OCI-LY3 (cell line): ENCODE measurements at regions not wholly inside any gene's neighbourhood (a gene's known extent, or its start where the extent isn't known, plus 50 kb on each side); places are given as distances from the start of the nearest gene placed in this dataset.

Source experiments
- H2AFZ ChIP-seq: fragments of 200-600, 300-600 bp; shearing (Covaris generic); 2 replicates; pipeline ENCODE4 v1.6.0; 2014; ENCODE audit warnings: antibody characterized with exemption, low read depth, low read length
- H3K27ac ChIP-seq: fragments of 200-600, 300-600 bp; sonication (generic); 2 replicates; pipeline ENCODE4 v1.5.1; 2014; ENCODE audit warnings: mild to moderate bottlenecking, low read length, moderate library complexity, mixed read lengths
- H3K27me3 ChIP-seq: fragments of 200-600, 300-600 bp; sonication (generic); 2 replicates; pipeline ENCODE4 v1.6.1; 2014; ENCODE audit warnings: low read depth, low read length, mixed read lengths
- H3K36me3 ChIP-seq: fragments of 200-600, 300-600 bp; sonication (generic); replicated peaks from 2 replicates; pipeline ENCODE3; 2014; ENCODE audit warnings: low read depth, low read length, mixed read lengths
- H3K4me1 ChIP-seq: fragments of 300-600, 200-600 bp; sonication (generic); 2 replicates; pipeline ENCODE4 v1.6.1; 2014; ENCODE audit warnings: low read length, mixed read lengths
- H3K4me2 ChIP-seq: fragments of 200-600, 300-600 bp; sonication (generic); 2 replicates; pipeline ENCODE4 v1.6.1; 2014; ENCODE audit warnings: low read length, mixed read lengths
- H3K4me3 ChIP-seq: fragments of 300-600, 200-600 bp; sonication (generic); 2 replicates; pipeline ENCODE4 v1.5.1; 2014; ENCODE audit warnings: antibody characterized with exemption, mild to moderate bottlenecking, low read length, moderate library complexity
- H3K79me2 ChIP-seq: fragments of 300-600, 200-600 bp; shearing (Covaris generic); 2 replicates; pipeline ENCODE4 v1.6.1; 2014; ENCODE audit warnings: mild to moderate bottlenecking, low read length, mixed read lengths
- H3K9ac ChIP-seq: fragments of 300-600, 200-600 bp; shearing (Covaris generic); 2 replicates; pipeline ENCODE4 v1.6.0; 2014; ENCODE audit warnings: mild to moderate bottlenecking, low read length, moderate library complexity
- H3K9me3 ChIP-seq: fragments of 200-600, 300-600 bp; shearing (Covaris generic); 2 replicates; pipeline ENCODE4 v1.6.1; 2014; ENCODE audit warnings: low read length, mixed read lengths; ENCODE audit not compliant: insufficient read depth
- H4K20me1 ChIP-seq: fragments of 200-600, 300-600 bp; sonication (generic); 2 replicates; pipeline ENCODE4 v1.6.1; 2016; ENCODE audit warnings: low read length, mixed read lengths; ENCODE audit not compliant: insufficient read depth
- EZH2phosphoT487 ChIP-seq: fragments of 200-600 bp; shearing (Covaris generic); IDR thresholded peaks from 2 replicates; pipeline ENCODE4 v1.6.1; 2018; ENCODE audit warnings: antibody characterized with exemption, mixed run types, low read depth
- TF ChIP-seq, protein P1 (sequence below): fragments of 200-600, 300-600 bp; sonication (generic); IDR thresholded peaks from 2 replicates; pipeline ENCODE4 v1.5.1; 2014; ENCODE audit warnings: antibody characterized with exemption, low read length, low read depth

DNA sequence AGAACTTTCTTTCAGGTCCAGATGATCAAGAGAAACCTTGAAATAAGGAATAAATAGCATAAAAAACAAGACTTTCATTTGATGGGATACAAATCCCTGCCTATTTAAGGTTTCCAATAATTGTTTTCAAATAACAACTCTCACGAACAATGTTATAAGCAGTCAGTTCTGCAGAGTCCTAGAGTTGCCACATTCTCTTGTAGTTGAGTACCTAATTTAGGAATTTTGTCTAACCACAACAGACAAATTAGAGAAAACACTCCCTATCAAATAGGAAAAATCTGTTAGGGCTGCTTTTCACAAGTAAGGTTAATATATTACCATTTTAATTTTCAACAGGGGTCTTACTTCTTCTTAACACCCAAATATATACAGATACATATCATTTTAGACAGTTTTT, 130.1 kb upstream of the CDH20 start:
- H3K4me1 ChIP-seq, result no peaks in the 10 kb centered on the region
- no peaks in the 10 kb centered on the region for H3K27me3 ChIP-seq
- no peaks in the 10 kb centered on the region for H3K36me3 ChIP-seq
- no peak overlapping the region for H3K27ac ChIP-seq
- H2AFZ ChIP-seq, result no peak overlapping the region
- H4K20me1 ChIP-seq, result no peaks in the 10 kb centered on the region
- TF ChIP-seq, protein P1, sequence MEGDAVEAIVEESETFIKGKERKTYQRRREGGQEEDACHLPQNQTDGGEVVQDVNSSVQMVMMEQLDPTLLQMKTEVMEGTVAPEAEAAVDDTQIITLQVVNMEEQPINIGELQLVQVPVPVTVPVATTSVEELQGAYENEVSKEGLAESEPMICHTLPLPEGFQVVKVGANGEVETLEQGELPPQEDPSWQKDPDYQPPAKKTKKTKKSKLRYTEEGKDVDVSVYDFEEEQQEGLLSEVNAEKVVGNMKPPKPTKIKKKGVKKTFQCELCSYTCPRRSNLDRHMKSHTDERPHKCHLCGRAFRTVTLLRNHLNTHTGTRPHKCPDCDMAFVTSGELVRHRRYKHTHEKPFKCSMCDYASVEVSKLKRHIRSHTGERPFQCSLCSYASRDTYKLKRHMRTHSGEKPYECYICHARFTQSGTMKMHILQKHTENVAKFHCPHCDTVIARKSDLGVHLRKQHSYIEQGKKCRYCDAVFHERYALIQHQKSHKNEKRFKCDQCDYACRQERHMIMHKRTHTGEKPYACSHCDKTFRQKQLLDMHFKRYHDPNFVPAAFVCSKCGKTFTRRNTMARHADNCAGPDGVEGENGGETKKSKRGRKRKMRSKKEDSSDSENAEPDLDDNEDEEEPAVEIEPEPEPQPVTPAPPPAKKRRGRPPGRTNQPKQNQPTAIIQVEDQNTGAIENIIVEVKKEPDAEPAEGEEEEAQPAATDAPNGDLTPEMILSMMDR, result no peak
- TF ChIP-seq EZH2phosphoT487, result no peak
- H3K79me2 ChIP-seq, result no peaks in the 10 kb centered on the region
- H3K4me2 ChIP-seq, result no peak overlapping the region
- no peak overlapping the region for H3K9ac ChIP-seq
- no peaks in the 10 kb centered on the region for H3K9me3 ChIP-seq
- no peak overlapping the region for H3K4me3 ChIP-seq

- Histone ChIP-seq H3K9ac (no peak overlapping the region), H3K9me3 (no peaks in the 10 kb centered on the region), H3K27me3 (no peaks in the 10 kb centered on the region), H3K4me1 (no peaks in the 10 kb centered on the region), H3K79me2 (no peaks in the 10 kb centered on the region), H3K27ac (no peak overlapping the region), H3K4me3 (no peak overlapping the region), H3K4me2 (no peak overlapping the region), H2AFZ (no peak overlapping the region), H3K36me3 (no peaks in the 10 kb centered on the region), H4K20me1 (no peaks in the 10 kb centered on the region)
- TF ChIP-seq EZH2phosphoT487, result no peak
- TF ChIP-seq, protein P1, result no peak
These were observed 123.4 kb upstream of the CDH20 start for GRCh38 chr18:61209801-61210200.

DNA sequence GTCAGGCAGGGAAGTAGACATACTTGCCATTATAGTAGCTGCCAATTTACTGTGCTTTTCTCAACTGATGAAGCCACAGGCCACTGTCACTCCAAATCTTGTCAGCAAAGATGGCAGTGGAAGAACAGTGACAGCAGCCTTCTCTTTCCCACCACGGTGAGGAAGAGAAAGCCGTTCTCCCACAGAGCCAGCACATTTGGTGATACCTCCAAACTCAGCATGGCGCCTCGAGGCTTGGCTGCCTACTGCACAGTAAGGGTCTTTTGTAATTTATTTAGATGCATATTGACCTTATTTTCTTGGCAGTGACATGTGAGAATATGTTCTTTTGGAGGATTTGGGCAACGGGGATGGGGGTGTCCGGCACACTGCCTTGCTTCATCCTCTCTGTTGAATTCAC, 117.2 kb upstream of the CDH20 start:
- Histone ChIP-seq H3K27ac (no peak overlapping the region), H4K20me1 (no peaks in the 10 kb centered on the region), H3K4me1 (no peaks in the 10 kb centered on the region), H3K4me3 (no peak overlapping the region), H3K27me3 (no peaks in the 10 kb centered on the region), H3K36me3 (no peaks in the 10 kb centered on the region), H2AFZ (no peak overlapping the region), H3K79me2 (no peaks in the 10 kb centered on the region), H3K9ac (no peak overlapping the region), H3K4me2 (no peak overlapping the region), H3K9me3 (no peaks in the 10 kb centered on the region)
- TF ChIP-seq, protein P1, result no peak
- TF ChIP-seq EZH2phosphoT487, result no peak

GRCh38 chr18:61222206-61222605, 111.0 kb upstream of the CDH20 start:
- Histone ChIP-seq H3K4me3 (no peak overlapping the region), H3K36me3 (peaks cover 7% of the 10 kb centered on the region), H3K9ac (no peak overlapping the region), H3K27me3 (no peaks in the 10 kb centered on the region), H3K4me2 (no peak overlapping the region), H3K9me3 (peaks cover 16% of the 10 kb centered on the region), H3K79me2 (no peaks in the 10 kb centered on the region), H4K20me1 (no peaks in the 10 kb centered on the region), H3K4me1 (peaks cover 9% of the 10 kb centered on the region), H2AFZ (no peak overlapping the region), H3K27ac (no peak overlapping the region)
- TF ChIP-seq EZH2phosphoT487, result no peak
- TF ChIP-seq, protein P1, result no peak
